Activated CD4-positive, alpha-beta T cell treated with anti-CD3 and anti-CD28 coated beads, Interleukin-2, amount 10 ng/mL, durations not matched to agents 24 days and 14 days (primary cell): ENCODE measurements at regions not wholly inside any gene's neighbourhood (a gene's known extent, or its start where the extent isn't known, plus 50 kb on each side); places are given as distances from the start of the nearest gene placed in this dataset.
"Not testable (repeated sequence)": the region's sequence is repeated elsewhere in the genome, so short reads cannot be mapped to it uniquely, and the experiment has no call there.

Source experiments
- DNase-seq: peaks from one replicate; pipeline ENCODE4 v3.0.0; 2022
- H3K27ac Mint-ChIP-seq: one replicate; pipeline ENCODE4 v1.8.0; 2022; ENCODE audit warnings: mild to moderate bottlenecking, mixed read lengths
- H3K27me3 Mint-ChIP-seq: one replicate; pipeline ENCODE4 v1.8.0; 2022; ENCODE audit warnings: mixed read lengths
- H3K36me3 Mint-ChIP-seq: one replicate; pipeline ENCODE4 v1.8.0; 2022; ENCODE audit warnings: low read depth, mild to moderate bottlenecking, mixed read lengths
- H3K4me1 Mint-ChIP-seq: one replicate; pipeline ENCODE4 v1.8.0; 2021; ENCODE audit warnings: mixed read lengths
- H3K4me3 Mint-ChIP-seq: one replicate; pipeline ENCODE4 v1.8.0; 2022; ENCODE audit warnings: mild to moderate bottlenecking, moderate library complexity, mixed read lengths
- H3K9me3 Mint-ChIP-seq: one replicate; pipeline ENCODE4 v1.8.0; 2021; ENCODE audit warnings: mixed read lengths
- intact Hi-C: fragments of 100-400 bp; cut with micrococcal nuclease; formaldehyde crosslinking; loops from one replicate; pipeline ENCODE4 v1.15.1; 2023

DNA sequence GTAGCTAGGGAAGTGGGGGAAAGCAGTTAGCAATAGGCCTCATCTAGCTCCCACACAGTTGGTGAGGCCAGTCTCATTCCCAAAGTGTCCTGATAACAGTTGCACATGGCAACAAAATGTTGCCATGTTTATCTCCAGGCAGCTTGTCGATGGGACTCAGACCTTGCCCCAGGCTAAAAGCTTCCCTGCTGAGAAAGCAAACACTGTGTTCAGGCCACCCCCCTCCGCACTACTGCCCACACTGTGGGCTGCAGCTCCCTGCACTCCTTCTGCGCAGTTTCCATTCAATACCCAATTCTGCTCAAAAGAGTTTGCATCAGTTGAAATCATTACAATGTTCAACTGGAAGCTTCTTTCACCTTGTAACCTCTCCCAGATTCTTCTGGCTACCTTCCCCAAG, 287.8 kb upstream of the GK2 start:
- Mint-ChIP-seq H3K4me1 (no peaks in the 10 kb centered on the region), H3K4me3 (no peak overlapping the region), H3K27ac (no peak overlapping the region), H3K9me3 (peaks cover 7% of the 10 kb centered on the region), H3K36me3 (no peaks in the 10 kb centered on the region), H3K27me3 (peaks cover 2% of the 10 kb centered on the region)
- DNase-seq, result no peak
- intact Hi-C loops, result no loop called here

DNA sequence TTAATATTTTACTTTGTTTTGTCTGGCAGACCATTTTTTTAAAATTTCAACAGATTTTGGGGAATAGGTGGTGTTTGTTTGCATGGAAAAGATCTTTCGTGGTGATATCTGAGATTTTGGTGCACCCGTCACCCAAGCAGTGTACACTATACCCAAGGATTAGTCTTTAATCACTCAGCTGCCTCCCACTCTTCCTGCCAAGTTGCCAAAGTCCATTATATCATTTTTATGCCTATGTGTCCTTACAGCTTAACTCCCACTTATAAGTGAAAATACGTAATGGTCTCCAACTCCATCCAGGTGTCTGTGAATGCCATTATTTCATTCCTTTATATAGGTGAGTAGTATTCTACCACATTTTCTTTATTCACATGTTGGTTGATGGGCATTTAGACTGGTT, 281.7 kb upstream of the GK2 start:
- Mint-ChIP-seq H3K36me3 (no peaks in the 10 kb centered on the region), H3K4me1 (no peaks in the 10 kb centered on the region), H3K27me3 (peaks cover 2% of the 10 kb centered on the region), H3K27ac (no peak overlapping the region), H3K4me3 (no peak overlapping the region), H3K9me3 (peaks cover 1% of the 10 kb centered on the region)
- DNase-seq, result no peak
- intact Hi-C loops, result no loop called here

DNA sequence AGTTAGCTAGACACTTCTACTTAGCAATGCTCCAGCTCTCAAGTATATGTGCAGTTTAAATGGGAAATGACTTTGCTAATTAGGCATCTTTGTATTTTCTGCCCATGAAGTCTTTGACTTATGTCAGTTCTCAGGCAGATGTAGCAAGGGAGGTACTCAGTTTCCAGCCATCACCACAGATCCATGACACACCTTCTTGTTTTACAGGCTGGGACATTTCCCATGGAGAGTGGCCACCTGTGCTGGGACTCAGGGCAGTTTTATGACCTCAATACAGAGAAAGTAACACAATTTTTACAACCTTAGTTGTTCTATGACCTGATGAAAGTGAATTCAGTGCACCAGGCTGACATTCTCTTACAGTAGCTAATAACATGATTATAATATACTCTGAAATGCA, 280.7 kb upstream of the GK2 start:
- no peak for DNase-seq
- no peaks in the 10 kb centered on the region for H3K36me3 Mint-ChIP-seq
- H3K27ac Mint-ChIP-seq, result no peak overlapping the region
- H3K4me1 Mint-ChIP-seq, result no peaks in the 10 kb centered on the region
- intact Hi-C loops, result no loop called here
- no peaks in the 10 kb centered on the region for H3K9me3 Mint-ChIP-seq
- H3K27me3 Mint-ChIP-seq, result peaks cover 2% of the 10 kb centered on the region
- no peak overlapping the region for H3K4me3 Mint-ChIP-seq

DNA sequence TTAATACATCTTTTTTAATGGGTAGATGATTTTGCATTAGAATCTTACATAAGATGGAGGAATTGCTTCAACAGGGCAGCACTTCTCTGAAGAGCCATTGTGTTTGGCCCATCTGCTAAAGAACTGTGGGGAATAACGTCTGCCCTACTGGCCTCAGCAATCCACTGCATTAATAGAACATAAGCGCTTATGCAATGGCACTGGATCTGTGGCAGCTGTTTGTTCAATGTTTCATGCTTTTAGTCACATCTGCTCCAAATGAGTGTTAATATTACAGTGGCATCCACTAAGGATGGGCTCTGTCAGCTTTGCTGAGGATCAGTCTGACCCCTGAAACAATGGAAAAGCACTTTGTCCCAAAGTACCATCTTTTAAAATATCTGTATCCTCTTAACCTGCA, 279.0 kb upstream of the GK2 start:
- H3K9me3 Mint-ChIP-seq, result no peaks in the 10 kb centered on the region
- H3K27me3 Mint-ChIP-seq, result no peaks in the 10 kb centered on the region
- no peaks in the 10 kb centered on the region for H3K4me1 Mint-ChIP-seq
- no peak for DNase-seq
- intact Hi-C loops, result no loop called here
- H3K4me3 Mint-ChIP-seq, result no peak overlapping the region
- no peaks in the 10 kb centered on the region for H3K36me3 Mint-ChIP-seq
- no peak overlapping the region for H3K27ac Mint-ChIP-seq

DNA sequence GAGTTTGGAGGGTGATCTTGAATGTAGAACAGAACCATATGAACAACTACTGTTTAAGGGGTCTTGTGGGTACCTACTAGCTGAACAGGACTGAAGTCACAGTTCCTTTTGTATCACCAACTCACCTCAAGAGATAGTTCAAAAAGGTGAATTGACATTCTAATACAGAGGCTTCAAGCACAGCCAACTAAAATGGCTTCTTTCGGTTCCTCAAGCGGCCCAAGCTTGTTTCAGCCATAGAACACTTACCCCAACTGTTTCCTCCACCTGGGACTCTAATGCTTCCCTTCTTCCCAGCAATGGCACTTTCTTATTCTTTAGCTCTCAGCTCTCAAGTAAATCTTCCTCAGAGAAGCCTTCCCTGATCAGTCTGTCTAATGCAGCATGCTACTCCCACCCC, 277.5 kb upstream of the GK2 start:
- no peak overlapping the region for H3K4me3 Mint-ChIP-seq
- no peaks in the 10 kb centered on the region for H3K27me3 Mint-ChIP-seq
- H3K9me3 Mint-ChIP-seq, result no peaks in the 10 kb centered on the region
- no peak for DNase-seq
- intact Hi-C loops, result no loop called here
- H3K4me1 Mint-ChIP-seq, result no peaks in the 10 kb centered on the region
- H3K27ac Mint-ChIP-seq, result no peak overlapping the region
- no peaks in the 10 kb centered on the region for H3K36me3 Mint-ChIP-seq

DNA sequence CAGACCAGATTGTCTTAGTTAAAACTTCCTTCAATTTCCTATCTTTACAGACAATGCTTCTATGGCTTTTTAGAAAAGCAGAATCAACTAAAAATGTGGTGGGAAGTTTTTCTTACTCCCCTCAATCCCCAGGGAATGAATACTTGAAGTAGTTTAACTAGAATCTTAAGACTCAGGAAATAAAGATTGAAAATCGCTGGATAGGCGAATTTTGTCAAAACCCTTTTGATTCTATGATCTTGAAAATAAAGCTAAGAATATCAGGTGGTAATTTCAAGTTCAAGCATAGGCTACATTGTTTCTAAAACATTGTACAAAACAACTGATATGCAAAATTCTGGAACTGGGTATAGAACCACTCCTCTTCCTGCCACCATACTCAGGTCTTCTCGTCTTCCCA, 276.5 kb upstream of the GK2 start:
- DNase-seq, result peak; percentile 6
- Mint-ChIP-seq H3K36me3 (no peaks in the 10 kb centered on the region), H3K9me3 (no peaks in the 10 kb centered on the region), H3K4me3 (no peak overlapping the region), H3K27ac (no peak overlapping the region), H3K27me3 (no peaks in the 10 kb centered on the region), H3K4me1 (peaks cover 2% of the 10 kb centered on the region)
- intact Hi-C loops, result no loop called here

DNA sequence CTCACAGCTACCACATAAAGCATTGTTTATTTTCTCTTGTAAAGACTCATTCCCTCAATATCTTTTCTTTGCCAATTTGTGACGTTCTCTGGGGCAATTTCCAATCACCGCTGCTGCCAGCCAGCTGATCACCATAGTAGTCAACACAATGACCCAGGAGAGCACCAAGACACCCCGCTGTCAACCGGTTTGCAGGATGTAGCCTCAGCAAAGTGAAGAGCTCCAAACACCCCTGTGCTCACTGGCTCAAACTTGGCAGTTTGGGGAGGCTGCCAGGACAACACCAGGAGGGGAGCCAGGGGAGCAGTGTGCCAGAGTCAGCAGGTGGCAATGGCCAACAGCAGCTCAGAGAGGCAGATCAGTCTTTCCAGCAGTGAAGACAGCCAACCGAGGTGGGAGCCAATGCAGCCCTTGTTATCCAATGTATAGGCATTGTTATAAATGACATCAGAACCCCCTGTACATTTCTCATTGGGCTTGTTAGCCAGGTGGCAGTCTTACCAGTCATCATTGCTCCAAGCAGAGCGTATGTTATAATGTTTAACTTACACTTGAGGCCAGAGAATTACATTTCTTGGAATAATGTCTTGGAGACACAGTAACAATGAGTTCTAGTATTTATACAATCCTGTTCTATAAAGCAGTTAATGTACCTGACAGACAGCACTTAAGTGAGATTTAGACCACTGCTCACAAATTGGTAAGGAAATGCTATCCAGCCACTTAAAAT, 274.9 kb upstream of the GK2 start:
- Mint-ChIP-seq H3K36me3 (no peaks in the 10 kb centered on the region), H3K4me3 (no peak overlapping the region), H3K27ac (no peak overlapping the region), H3K27me3 (no peaks in the 10 kb centered on the region), H3K4me1 (peaks cover 2% of the 10 kb centered on the region), H3K9me3 (no peaks in the 10 kb centered on the region)
- peak; percentile 45 for DNase-seq
- intact Hi-C loops, result no loop called here

DNA sequence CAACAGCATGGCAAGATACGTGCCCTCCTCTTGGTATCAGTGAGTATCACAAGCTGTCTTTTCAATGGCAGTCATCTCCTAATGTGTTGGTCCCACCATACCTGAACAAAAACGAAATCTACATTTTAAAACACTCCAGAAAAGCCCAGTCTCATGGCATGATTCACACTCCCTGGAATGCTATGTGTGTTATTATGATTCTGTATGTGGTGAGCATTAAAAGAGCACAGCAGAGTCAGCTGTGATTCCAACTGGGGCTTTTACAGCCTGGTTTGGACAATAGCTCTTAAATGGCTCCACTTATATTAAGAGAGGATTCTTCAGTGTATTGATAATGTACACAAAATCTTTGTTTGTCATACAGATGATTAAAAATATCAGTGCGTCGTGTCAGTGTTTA, 274.1 kb upstream of the GK2 start:
- Mint-ChIP-seq H3K27ac (no peak overlapping the region), H3K27me3 (no peaks in the 10 kb centered on the region), H3K36me3 (no peaks in the 10 kb centered on the region), H3K4me3 (no peak overlapping the region), H3K9me3 (no peaks in the 10 kb centered on the region), H3K4me1 (peaks cover 2% of the 10 kb centered on the region)
- peak; percentile 28 for DNase-seq
- intact Hi-C loops, result no loop called here

DNA sequence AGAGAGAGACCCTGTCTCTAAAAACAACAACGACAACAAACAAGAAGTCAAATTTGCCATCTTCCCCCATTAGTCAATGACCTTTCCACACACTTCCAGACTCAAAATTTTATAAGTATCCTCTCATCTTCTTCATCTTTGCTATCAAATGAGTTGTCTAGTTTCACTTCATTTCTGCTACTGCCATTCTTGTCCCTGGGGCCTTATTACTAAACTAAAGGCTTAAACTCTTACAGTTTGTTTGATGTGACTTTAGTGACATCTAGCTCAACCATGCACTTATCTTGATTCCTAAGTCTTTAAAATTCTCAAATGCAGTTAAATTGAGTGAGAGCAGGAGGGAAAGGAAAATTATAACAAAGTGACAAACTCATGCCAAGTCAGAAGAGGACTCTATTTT, 271.8 kb upstream of the GK2 start:
- Mint-ChIP-seq H3K4me3 (no peak overlapping the region), H3K9me3 (no peaks in the 10 kb centered on the region), H3K36me3 (no peaks in the 10 kb centered on the region), H3K27ac (no peak overlapping the region), H3K27me3 (no peaks in the 10 kb centered on the region), H3K4me1 (peaks cover 2% of the 10 kb centered on the region)
- intact Hi-C loops, result no loop called here
- no peak for DNase-seq

DNA sequence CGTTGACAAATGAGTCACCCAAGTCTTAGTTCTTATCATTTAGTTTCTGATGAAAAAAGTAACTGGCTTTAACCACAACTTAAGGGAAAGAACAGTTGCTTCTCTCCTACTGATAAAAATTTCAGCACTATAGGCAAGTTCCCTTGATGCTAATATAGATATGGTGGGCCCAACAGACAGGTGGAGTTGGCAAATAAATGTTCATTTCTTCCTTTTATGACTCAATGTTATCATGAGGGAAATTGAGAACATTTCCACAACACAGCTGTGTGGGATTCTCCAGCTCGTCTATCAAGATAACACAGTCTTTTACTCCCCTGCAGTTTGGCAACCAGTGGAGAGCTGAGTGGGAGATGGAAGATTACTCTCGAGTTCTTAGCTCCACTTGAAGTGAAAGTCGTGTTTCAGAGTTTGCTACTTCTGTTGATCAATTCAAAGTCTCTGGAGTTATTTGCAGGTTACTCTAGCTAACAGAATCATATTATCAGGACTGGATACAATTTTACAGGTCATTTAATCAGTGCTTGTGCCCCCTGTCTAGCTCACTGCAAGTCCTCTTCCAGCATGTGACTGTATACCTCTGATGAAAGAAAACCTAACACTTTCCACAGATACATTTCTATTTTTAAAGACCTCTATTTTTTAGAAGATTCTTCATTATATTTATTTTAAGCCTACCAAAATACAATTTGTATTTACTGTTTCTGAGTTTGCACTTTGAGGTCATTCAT, 270.6 kb upstream of the GK2 start:
- Mint-ChIP-seq H3K36me3 (no peaks in the 10 kb centered on the region), H3K27ac (no peak overlapping the region), H3K27me3 (no peaks in the 10 kb centered on the region), H3K4me1 (peaks cover 2% of the 10 kb centered on the region), H3K4me3 (no peak overlapping the region), H3K9me3 (no peaks in the 10 kb centered on the region)
- DNase-seq, result no peak
- intact Hi-C loops, result no loop called here

DNA sequence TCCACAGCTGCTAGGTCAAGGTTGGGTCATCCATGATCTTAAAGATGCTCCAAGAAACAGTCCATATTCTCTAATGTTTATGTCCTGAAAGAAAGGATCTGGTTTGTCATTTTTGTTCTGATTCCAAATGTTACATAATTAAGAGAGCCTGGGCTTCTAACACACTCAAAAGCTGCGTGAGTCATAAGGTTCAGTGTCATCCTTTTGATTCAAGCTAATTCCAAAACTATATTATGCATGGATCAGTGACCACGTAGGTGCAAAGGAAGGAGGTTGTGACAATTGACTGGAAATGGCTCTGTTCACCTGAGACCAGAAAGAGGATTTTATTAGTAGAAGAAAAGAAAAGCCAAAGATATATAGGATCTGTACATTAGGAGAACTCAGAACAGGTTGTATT, 268.7 kb upstream of the GK2 start:
- no peak for DNase-seq
- H3K27ac Mint-ChIP-seq, result no peak overlapping the region
- intact Hi-C loops, result no loop called here
- peaks cover 2% of the 10 kb centered on the region for H3K27me3 Mint-ChIP-seq
- H3K4me3 Mint-ChIP-seq, result no peak overlapping the region
- H3K36me3 Mint-ChIP-seq, result no peaks in the 10 kb centered on the region
- H3K4me1 Mint-ChIP-seq, result peaks cover 2% of the 10 kb centered on the region
- H3K9me3 Mint-ChIP-seq, result peaks cover 5% of the 10 kb centered on the region

DNA sequence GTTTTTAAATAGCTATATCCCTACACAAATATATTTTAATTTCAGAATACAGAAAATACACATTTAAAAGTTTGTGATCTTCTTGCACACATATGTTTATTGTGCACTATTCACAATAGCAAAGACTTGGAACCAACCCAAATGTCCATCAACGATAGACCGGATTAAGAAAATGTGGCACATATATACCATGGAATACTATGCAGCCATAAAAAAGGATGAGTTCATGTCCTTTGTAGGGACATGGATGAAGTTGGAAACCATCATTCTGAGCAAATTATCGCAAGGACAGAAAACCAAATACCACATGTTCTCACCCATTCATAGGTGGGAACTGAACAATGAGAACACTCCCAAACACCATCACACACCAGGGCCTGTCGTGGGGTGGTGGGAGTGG, 266.9 kb upstream of the GK2 start:
- intact Hi-C loops, H3K27me3 Mint-ChIP-seq, H3K4me1 Mint-ChIP-seq, H3K27ac Mint-ChIP-seq, DNase-seq, H3K4me3 Mint-ChIP-seq, H3K9me3 Mint-ChIP-seq, H3K36me3 Mint-ChIP-seq: not testable (repeated sequence)

DNA sequence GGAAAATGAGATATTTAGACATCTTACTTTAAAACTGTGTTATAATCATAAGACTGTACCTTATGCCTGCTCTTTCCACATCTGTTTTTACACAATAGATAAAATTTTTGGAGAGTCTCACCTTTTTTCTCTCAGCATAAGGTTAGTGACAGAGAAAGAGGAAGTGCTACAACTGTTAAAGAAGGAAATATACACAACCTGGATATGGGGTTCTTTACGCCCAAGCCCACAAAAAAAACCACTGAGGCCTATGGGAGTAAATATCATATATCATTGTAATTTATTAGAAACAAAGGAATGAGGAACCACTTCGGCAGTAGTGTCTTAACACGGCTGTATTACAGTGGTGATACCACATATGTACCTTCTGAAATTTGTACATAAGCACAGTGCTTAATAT, 265.9 kb upstream of the GK2 start:
- Mint-ChIP-seq H3K4me3 (no peak overlapping the region), H3K9me3 (peaks cover 7% of the 10 kb centered on the region), H3K27ac (no peak overlapping the region), H3K27me3 (peaks cover 2% of the 10 kb centered on the region), H3K4me1 (no peaks in the 10 kb centered on the region), H3K36me3 (no peaks in the 10 kb centered on the region)
- intact Hi-C loops, result no loop called here
- no peak for DNase-seq

DNA sequence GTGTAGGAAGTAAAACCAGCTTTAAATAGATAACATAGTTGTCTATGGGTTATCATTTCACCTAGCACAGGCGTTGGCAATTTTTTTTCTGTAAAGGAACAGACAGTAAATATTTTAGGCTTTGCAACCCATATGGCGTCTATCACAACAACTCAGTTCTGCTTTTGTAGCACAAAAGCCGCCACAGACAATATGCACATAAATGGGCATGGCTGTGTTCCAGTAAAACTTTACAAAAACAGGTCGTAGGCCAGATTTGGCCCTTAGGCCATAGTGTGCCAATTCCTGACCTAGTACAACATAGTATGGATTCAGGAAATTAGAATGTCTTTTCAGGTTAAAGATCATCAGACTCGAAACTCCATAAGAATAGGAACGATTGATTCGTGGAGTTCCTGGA, 265.3 kb upstream of the GK2 start:
- H3K27ac Mint-ChIP-seq, result no peak overlapping the region
- H3K4me1 Mint-ChIP-seq, result no peaks in the 10 kb centered on the region
- H3K9me3 Mint-ChIP-seq, result peaks cover 10% of the 10 kb centered on the region
- no peak for DNase-seq
- H3K36me3 Mint-ChIP-seq, result no peaks in the 10 kb centered on the region
- intact Hi-C loops, result no loop called here
- H3K4me3 Mint-ChIP-seq, result no peak overlapping the region
- peaks cover 2% of the 10 kb centered on the region for H3K27me3 Mint-ChIP-seq

DNA sequence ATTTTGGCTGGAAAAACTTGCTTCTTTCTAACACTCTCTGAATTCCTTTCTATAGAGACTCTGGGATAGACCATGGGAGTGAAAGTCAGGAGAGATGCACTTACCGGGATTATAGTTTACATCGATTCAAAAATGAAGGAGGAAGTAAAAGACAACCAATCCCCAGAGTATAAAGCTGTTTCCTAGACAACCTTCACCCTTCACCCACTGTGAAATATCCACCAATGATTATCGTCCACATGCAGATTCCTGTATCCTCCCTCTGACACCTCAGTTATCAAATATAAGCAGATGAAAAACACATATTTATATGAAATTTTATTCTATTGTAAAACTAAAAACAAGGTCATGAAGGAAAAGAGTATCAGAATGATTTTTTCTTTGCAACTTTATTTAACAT, 258.8 kb upstream of the GK2 start:
- Mint-ChIP-seq H3K27ac (no peak overlapping the region), H3K4me3 (no peak overlapping the region)
- intact Hi-C loops, result no loop called here

More for the DNA sequence above, 258.8 kb upstream of the GK2 start:
- H3K36me3 Mint-ChIP-seq, result no peaks in the 10 kb centered on the region
- no peaks in the 10 kb centered on the region for H3K4me1 Mint-ChIP-seq
- H3K9me3 Mint-ChIP-seq, result peaks cover 6% of the 10 kb centered on the region
- no peak for DNase-seq
- H3K27me3 Mint-ChIP-seq, result no peaks in the 10 kb centered on the region
